GM12865 (cell line): ENCODE measurements at regions not wholly inside any gene's neighbourhood (a gene's known extent, or its start where the extent isn't known, plus 50 kb on each side); places are given as distances from the start of the nearest gene placed in this dataset.

Experiments used
- DNase-seq: peaks from one replicate; pipeline ENCODE4 v3.0.0; 2010; ENCODE audit warnings: low read depth
- H3K4me3 ChIP-seq: 2 replicates; pipeline ENCODE4 v1.5.1; 2011; ENCODE audit warnings: mild to moderate bottlenecking, low read depth, low read length, control low read depth
- CTCF ChIP-seq: IDR thresholded peaks from 2 replicates; pipeline ENCODE4 v1.5.1; 2011; ENCODE audit warnings: low read length, control low read depth, low read depth, inconsistent platforms; ENCODE audit not compliant: insufficient read depth; ENCODE audit errors: missing control alignments

- no peak for TF ChIP-seq CTCF
- DNase-seq = no peak
- H3K4me3 ChIP-seq = no peak overlapping the region
These were observed 248.9 kb upstream of the IGFBP3 start for GRCh38 chr7:46170021-46170420.

GRCh38 chr7:46169384-46169755 is 248.3 kb upstream of the IGFBP3 start:
- no peak for DNase-seq
- TF ChIP-seq CTCF = no peak
- no peak overlapping the region for H3K4me3 ChIP-seq

- no peak for DNase-seq
- no peak overlapping the region for H3K4me3 ChIP-seq
- no peak for TF ChIP-seq CTCF
These were observed 247.8 kb upstream of the IGFBP3 start for GRCh38 chr7:46168671-46169383.

- TF ChIP-seq CTCF = no peak
- no peak for DNase-seq
- H3K4me3 ChIP-seq = no peak overlapping the region
These were observed 247.2 kb upstream of the IGFBP3 start for GRCh38 chr7:46168231-46168630.

- DNase-seq = no peak
- no peak overlapping the region for H3K4me3 ChIP-seq
- TF ChIP-seq CTCF = no peak
These were observed 244.2 kb upstream of the IGFBP3 start for GRCh38 chr7:46165276-46165675.

- no peak for TF ChIP-seq CTCF
- no peak for DNase-seq
- no peak overlapping the region for H3K4me3 ChIP-seq
These were observed 243.6 kb upstream of the IGFBP3 start for GRCh38 chr7:46164629-46165028.

- no peak for TF ChIP-seq CTCF
- H3K4me3 ChIP-seq = no peak overlapping the region
- DNase-seq = no peak
These were observed 242.2 kb upstream of the IGFBP3 start for GRCh38 chr7:46163246-46163645.
